HG03064 (cell line): ENCODE measurements at regions not wholly inside any gene's neighbourhood (a gene's known extent, or its start where the extent isn't known, plus 50 kb on each side); places are given as distances from the start of the nearest gene placed in this dataset.

Source experiments
- ATAC-seq: cut with Tn5 transposase; IDR thresholded peaks from one replicate; pipeline ENCODE4 v1.9.1; 2021; ENCODE audit warnings: low read depth; ENCODE audit not compliant: unreplicated experiment

- no peak for ATAC-seq
These were observed 382.7 kb downstream of the LIG4 start for GRCh38 chr13:107832500-107833100.

DNA sequence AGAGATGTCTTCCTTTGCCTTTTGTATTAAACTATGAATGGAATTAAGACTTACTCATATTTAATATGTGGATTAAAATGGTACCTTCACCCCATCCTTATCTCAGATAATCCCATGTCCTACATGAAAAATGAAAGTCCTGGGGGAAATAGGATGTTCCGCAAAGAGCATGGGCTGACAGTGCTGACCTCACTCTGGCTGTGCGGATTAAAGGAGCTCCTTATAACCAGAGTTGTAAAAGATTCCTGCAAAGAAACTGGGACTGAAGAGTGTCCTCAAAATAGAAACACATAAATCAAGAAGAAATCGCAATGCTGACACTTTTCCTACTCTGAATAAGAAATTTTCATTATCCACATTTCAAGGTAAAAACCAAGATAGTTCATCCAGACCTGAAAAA is 384.5 kb downstream of the LIG4 start:
- no peak for ATAC-seq

GRCh38 chr13:107827840-107828549 is 387.3 kb downstream of the LIG4 start:
- ATAC-seq: no peak

- ATAC-seq: no peak
These were observed 390.7 kb downstream of the LIG4 start for GRCh38 chr13:107824635-107825034.

DNA sequence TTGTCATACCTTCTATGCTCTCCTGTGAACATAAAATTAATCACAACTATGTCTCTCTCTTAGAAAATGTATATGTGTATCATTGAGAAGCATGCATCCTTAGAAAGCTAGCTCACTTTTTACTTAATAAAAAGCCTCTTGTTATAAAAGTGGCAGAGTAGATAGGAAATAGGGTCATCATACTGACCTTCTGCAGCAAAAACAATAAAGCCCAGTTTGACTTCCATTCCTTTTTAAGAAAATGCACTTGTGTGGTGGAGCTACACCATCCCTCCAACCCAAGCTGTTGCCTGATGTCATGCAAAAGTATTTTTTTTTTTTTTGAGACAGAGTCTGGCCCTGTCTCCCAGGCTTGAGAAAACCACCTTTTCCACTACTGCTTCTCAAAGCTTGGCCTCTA is 393.3 kb downstream of the LIG4 start:
- ATAC-seq: no peak

- ATAC-seq: no peak
These were observed 393.8 kb downstream of the LIG4 start for GRCh38 chr13:107821492-107821891.

- ATAC-seq: no peak
These were observed 396.3 kb downstream of the LIG4 start for GRCh38 chr13:107819071-107819470.

DNA sequence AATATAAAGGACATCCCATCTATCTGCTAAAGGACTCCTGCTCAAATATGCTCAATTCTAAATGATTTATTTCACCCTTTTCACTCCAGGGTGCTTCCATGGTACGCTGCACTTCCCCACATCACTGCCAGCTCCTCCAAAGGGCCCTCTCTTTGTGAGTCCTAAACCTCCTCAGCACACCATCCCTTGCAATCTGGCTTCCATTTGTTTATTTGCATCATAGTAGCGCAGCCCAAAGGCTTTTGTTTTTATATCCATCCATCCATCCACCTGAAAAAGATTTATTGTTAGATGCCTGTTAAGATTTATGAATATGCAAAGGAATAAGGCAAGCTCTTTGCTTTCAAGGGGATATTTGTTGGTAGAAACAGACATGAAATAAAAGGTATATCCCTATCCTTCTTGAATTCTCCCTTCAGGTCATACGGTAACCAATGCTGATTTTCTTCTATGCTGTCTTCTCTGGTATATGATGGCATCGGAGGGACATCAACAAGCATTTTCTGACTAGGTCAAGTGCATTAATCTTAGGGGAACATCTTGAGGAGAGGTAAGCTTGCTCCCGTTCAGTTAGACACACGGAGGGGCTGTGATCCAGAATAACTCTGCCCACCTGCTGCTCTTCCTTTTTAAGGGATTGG is 397.6 kb downstream of the LIG4 start:
- ATAC-seq: no peak

GRCh38 chr13:107812014-107812412 is 403.3 kb downstream of the LIG4 start:
- ATAC-seq: no peak

- ATAC-seq: no peak
These were observed 403.9 kb downstream of the LIG4 start for GRCh38 chr13:107811233-107812013.

DNA sequence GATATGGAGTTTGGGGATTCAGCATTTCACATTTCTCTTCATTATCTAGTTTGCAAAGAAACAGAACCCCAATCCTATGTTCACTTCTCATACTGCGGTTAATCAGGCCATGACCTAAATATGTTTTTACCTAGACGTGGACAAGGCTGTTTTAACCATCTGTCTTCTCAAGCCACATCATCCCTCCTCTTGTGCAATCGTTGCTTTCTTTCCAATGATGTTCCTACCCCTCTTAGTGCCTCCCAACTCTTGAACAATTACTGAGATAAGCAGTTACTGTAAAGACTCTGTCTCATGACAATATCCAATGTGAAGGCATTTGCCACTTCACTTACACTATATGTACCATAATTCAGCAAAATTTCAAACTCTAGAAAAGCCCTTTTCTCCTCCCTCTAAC is 406.2 kb downstream of the LIG4 start:
- no peak for ATAC-seq

- no peak for ATAC-seq
These were observed 406.9 kb downstream of the LIG4 start for GRCh38 chr13:107808389-107808788.

GRCh38 chr13:107807306-107808073 is 407.8 kb downstream of the LIG4 start:
- no peak for ATAC-seq

- no peak for ATAC-seq
These were observed 408.6 kb downstream of the LIG4 start for GRCh38 chr13:107806726-107807125.

GRCh38 chr13:107803822-107804495 is 411.4 kb downstream of the LIG4 start:
- ATAC-seq: no peak

GRCh38 chr13:107801621-107802020 is 413.7 kb downstream of the LIG4 start:
- ATAC-seq: no peak

- ATAC-seq: no peak
These were observed 416.3 kb downstream of the LIG4 start for GRCh38 chr13:107799001-107799400.

- ATAC-seq: no peak
These were observed 424.9 kb downstream of the LIG4 start for GRCh38 chr13:107790397-107790796.

- ATAC-seq: no peak
These were observed 426.7 kb downstream of the LIG4 start for GRCh38 chr13:107788464-107789165.
